Transverse colon (tissue), 4 donors: ENCODE measurements at regions not wholly inside any gene's neighbourhood (a gene's known extent, or its start where the extent isn't known, plus 50 kb on each side); places are given as distances from the start of the nearest gene placed in this dataset.

Experiments used
- DNase-seq: peaks from one replicate; pipeline ENCODE4 v3.0.0-alpha.2; 2019
- H3K27ac ChIP-seq, 4 donors: fragments of 200-600 bp; sonication (generic); 2 replicates each; pipeline ENCODE4 v1.5.1; 2016 to 2018; ENCODE audit warnings: inconsistent platforms in 4 of 4
- H3K27me3 ChIP-seq: fragments of 200-600 bp; sonication (generic); 2 replicates; pipeline ENCODE4 v1.5.1; 2017; ENCODE audit warnings: inconsistent platforms
- H3K36me3 ChIP-seq, 4 donors: fragments of 200-600 bp; sonication (generic); 2 replicates each; pipeline ENCODE4 v1.5.1; 2017 to 2019; ENCODE audit warnings: inconsistent platforms in 4 of 4
- H3K4me1 ChIP-seq, 4 donors: fragments of 200-600 bp; sonication (generic); 2 replicates each; pipeline ENCODE4 v1.5.1; 2017 to 2020; ENCODE audit warnings: inconsistent platforms in 4 of 4
- H3K4me3 ChIP-seq, 4 donors: fragments of 200-600 bp; sonication (generic); 1 replicate in 1 of 4; 2 replicates in 3 of 4; pipeline versions ENCODE4 v1.5.1 to v1.6.1; 2017 to 2019; ENCODE audit warnings: inconsistent platforms in 4 of 4
- H3K9me3 ChIP-seq, 2 donors: fragments of 200-600 bp; sonication (generic); 2 replicates each; pipeline ENCODE4 v1.5.1; 2017 to 2019; ENCODE audit warnings: inconsistent platforms in 2 of 2
- EP300 ChIP-seq: sonication (generic); formaldehyde crosslinking; IDR thresholded peaks from one replicate; pipeline ENCODE4 v1.6.1; 2017; ENCODE audit warnings: antibody characterized with exemption, low read depth
- POLR2A ChIP-seq: fragments of 450-650 bp; IDR thresholded peaks from one replicate; pipeline ENCODE4 v1.6.1; 2016; ENCODE audit warnings: antibody characterized with exemption, mild to moderate bottlenecking, moderate library complexity
- POLR2AphosphoS5 ChIP-seq, 3 donors: sonication (generic); formaldehyde crosslinking; IDR thresholded peaks; one replicate each; pipeline ENCODE4 v1.6.1; 2016; ENCODE audit warnings: antibody characterized with exemption in 3 of 3
- WGBS, 2 donors: methylation state at CpG; one replicate each; pipeline ENCODE4 v1.1.5; 2018; ENCODE audit warnings: low coverage in 1 of 2; 5-methylcytosine and 5-hydroxymethylcytosine counted together
- in situ Hi-C, 4 donors: fragments of 200-750 bp; cut with MboI; loops; one replicate each; pipeline versions ENCODE4 v1.15.0 to v1.15.1; 2017; ENCODE audit warnings: low sequenced_read_pairs in 3 of 4, low pct_ligation_motif_present in 1 of 4, low pct_unique_long_range_greater_than_20kb in 1 of 4
- intact Hi-C: fragments of 100-400 bp; cut with DNase I; formaldehyde crosslinking; loops from one replicate; pipeline ENCODE4 v1.15.1; 2023; ENCODE audit warnings: low total_unique reads
- TF ChIP-seq, protein P1 (sequence below), 5 experiments: fragments of 200-600 bp in 3 of 5; fragments of 450-650 bp in 2 of 5; sonication (generic) in 3 of 5; IDR thresholded peaks; 1 replicate in 2 of 5; 2 replicates in 3 of 5; pipeline ENCODE4 v1.5.1; 2016 to 2017; ENCODE audit warnings: antibody characterized with exemption in 5 of 5, inconsistent platforms in 3 of 5, mild to moderate bottlenecking in 2 of 5, moderate library complexity in 1 of 5

DNA sequence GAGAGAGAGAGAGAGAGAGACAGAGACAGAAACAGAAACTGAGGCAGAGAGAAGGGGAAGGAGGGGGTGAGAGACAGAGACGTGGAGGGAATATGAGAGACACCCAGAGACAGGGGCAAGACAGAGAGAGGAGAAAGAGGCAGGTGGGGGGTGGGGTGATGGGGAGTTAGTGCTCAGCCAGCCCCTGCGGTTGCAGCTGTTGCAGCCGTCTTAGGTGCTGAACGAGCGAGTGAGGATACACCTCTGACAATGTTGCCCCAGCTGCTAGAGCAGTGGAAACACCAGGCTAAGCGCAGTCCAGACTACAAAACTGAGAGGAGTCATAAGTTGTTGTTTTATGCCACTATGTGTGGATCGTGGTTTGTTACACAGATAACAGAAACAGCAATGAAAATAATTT lies 328.2 kb upstream of the SHH start:
- Histone ChIP-seq H3K27me3 (peaks cover 11% of the 10 kb centered on the region), H3K36me3 (no peaks in the 10 kb centered on the region), H3K4me3 (no peak overlapping the region), H3K27ac (no peak overlapping the region), H3K9me3 (no peaks in the 10 kb centered on the region), H3K4me1 (no peaks in the 10 kb centered on the region)
- TF ChIP-seq, protein P1, sequence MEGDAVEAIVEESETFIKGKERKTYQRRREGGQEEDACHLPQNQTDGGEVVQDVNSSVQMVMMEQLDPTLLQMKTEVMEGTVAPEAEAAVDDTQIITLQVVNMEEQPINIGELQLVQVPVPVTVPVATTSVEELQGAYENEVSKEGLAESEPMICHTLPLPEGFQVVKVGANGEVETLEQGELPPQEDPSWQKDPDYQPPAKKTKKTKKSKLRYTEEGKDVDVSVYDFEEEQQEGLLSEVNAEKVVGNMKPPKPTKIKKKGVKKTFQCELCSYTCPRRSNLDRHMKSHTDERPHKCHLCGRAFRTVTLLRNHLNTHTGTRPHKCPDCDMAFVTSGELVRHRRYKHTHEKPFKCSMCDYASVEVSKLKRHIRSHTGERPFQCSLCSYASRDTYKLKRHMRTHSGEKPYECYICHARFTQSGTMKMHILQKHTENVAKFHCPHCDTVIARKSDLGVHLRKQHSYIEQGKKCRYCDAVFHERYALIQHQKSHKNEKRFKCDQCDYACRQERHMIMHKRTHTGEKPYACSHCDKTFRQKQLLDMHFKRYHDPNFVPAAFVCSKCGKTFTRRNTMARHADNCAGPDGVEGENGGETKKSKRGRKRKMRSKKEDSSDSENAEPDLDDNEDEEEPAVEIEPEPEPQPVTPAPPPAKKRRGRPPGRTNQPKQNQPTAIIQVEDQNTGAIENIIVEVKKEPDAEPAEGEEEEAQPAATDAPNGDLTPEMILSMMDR (IDR thresholded peaks at IDR 0.05): no peak
- TF ChIP-seq POLR2A (no peak), EP300 (no peak), POLR2AphosphoS5 (IDR thresholded peaks at IDR 0.05) (no peak)
- intact Hi-C loops: no loop called here
- DNase-seq: no peak
- in situ Hi-C loops: no loop called here
- 64 to 66% methylated on average over 7 of the region's 7 CpGs for WGBS, 2 donors

GRCh38 chr7:156139633-156140032 lies 327.4 kb upstream of the SHH start:
- no peaks in the 10 kb centered on the region for H3K36me3 ChIP-seq
- no peak overlapping the region for H3K4me3 ChIP-seq
- TF ChIP-seq, protein P1 (IDR thresholded peaks at IDR 0.05): no peak
- TF ChIP-seq EP300 (no peak), POLR2AphosphoS5 (IDR thresholded peaks at IDR 0.05) (no peak), POLR2A (no peak)
- H3K4me1 ChIP-seq: no peaks in the 10 kb centered on the region
- DNase-seq: no peak
- no peaks in the 10 kb centered on the region for H3K9me3 ChIP-seq
- 70% methylated on average over 3 of the region's 3 CpGs; no CpG with 5 or more reads in 1 of the 2 donors for WGBS, 2 donors
- H3K27me3 ChIP-seq: peaks cover 11% of the 10 kb centered on the region
- in situ Hi-C loops (no loop called here), intact Hi-C loops (no loop called here)
- H3K27ac ChIP-seq: no peak overlapping the region

DNA sequence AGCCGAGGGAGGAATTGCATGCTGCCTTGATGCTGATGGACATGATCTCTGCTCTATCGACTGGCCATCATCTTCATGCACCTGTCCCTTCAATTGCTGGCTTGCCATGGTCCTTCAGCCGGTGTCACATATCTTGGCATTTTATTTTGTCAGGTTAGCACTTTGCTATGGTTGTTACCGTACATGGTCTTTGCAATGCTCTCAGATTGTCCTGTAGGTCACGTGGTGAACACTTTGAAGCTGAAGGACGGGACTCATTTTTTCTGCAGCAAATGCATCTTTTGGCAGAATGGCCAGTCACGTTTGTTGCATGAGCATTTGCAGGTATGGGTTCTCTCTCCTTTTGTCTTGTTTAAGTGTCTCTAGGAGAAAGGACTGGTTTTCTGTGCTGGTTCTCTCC lies 326.8 kb upstream of the SHH start:
- Histone ChIP-seq H3K9me3 (no peaks in the 10 kb centered on the region), H3K27ac (no peak overlapping the region), H3K27me3 (peaks cover 7% of the 10 kb centered on the region), H3K4me3 (no peak overlapping the region), H3K4me1 (no peaks in the 10 kb centered on the region), H3K36me3 (no peaks in the 10 kb centered on the region)
- TF ChIP-seq POLR2A (no peak), POLR2AphosphoS5 (IDR thresholded peaks at IDR 0.05) (no peak), EP300 (no peak)
- TF ChIP-seq, protein P1 (IDR thresholded peaks at IDR 0.05): no peak
- intact Hi-C loops: no loop called here
- DNase-seq: no peak
- in situ Hi-C loops: no loop called here
- 90 to 91% methylated on average over 2 to 7 of the region's 7 CpGs for WGBS, 2 donors

GRCh38 chr7:156131881-156132280 lies 319.6 kb upstream of the SHH start:
- no peaks in the 10 kb centered on the region for H3K36me3 ChIP-seq
- H3K4me3 ChIP-seq: no peak overlapping the region
- no peaks in the 10 kb centered on the region for H3K27me3 ChIP-seq
- H3K27ac ChIP-seq: no peak overlapping the region
- TF ChIP-seq EP300 (no peak), POLR2A (no peak), POLR2AphosphoS5 (IDR thresholded peaks at IDR 0.05) (no peak)
- TF ChIP-seq, protein P1 (IDR thresholded peaks at IDR 0.05): no peak
- in situ Hi-C loops: no loop called here
- DNase-seq: no peak
- intact Hi-C loops: no loop called here
- no peaks in the 10 kb centered on the region for H3K4me1 ChIP-seq
- whole genome bisulfite sequencing, 2 donors: 89% methylated on average over 2 of the region's 2 CpGs; no CpG with 5 or more reads in 1 of the 2 donors
- H3K9me3 ChIP-seq: no peaks in the 10 kb centered on the region
